Fibroblast of villous mesenchyme (primary cell): ENCODE measurements at regions not wholly inside any gene's neighbourhood (a gene's known extent, or its start where the extent isn't known, plus 50 kb on each side); places are given as distances from the start of the nearest gene placed in this dataset.

Experiments used
- DNase-seq: peaks from one replicate; pipeline ENCODE4 v3.0.0-alpha.2; 2010; ENCODE audit warnings: low read depth
- H3K4me3 ChIP-seq: 2 replicates; pipeline ENCODE4 v1.5.1; 2011; ENCODE audit warnings: low read depth, mild to moderate bottlenecking, low read length
- TF ChIP-seq, protein P1 (sequence below): IDR thresholded peaks from 2 replicates; pipeline ENCODE4 v1.5.1; 2012; ENCODE audit warnings: low read depth, mild to moderate bottlenecking, low read length; ENCODE audit not compliant: insufficient read depth

DNA sequence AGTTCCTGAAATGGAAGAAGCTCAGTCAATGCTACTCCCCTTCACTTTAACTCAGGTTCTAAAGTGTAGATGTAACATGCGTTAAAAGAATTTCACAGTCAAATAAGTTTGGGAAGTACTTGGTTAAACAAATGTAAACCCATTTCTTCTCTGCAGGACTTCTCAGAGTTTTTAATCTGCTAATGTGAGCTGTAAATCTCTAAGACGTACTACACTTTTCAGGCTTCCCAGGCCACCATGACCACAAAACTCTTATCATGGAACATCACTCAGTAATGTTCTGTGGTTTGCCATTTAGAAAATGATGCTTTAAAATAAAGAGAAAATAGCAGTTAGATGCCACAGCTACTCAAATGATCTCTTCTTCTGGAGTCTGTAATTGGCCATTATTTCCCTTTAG is 104.3 kb downstream of the HHIPL2 start:
- DNase-seq = peak; percentile 20
- no peak overlapping the region for H3K4me3 ChIP-seq
- TF ChIP-seq, protein P1, sequence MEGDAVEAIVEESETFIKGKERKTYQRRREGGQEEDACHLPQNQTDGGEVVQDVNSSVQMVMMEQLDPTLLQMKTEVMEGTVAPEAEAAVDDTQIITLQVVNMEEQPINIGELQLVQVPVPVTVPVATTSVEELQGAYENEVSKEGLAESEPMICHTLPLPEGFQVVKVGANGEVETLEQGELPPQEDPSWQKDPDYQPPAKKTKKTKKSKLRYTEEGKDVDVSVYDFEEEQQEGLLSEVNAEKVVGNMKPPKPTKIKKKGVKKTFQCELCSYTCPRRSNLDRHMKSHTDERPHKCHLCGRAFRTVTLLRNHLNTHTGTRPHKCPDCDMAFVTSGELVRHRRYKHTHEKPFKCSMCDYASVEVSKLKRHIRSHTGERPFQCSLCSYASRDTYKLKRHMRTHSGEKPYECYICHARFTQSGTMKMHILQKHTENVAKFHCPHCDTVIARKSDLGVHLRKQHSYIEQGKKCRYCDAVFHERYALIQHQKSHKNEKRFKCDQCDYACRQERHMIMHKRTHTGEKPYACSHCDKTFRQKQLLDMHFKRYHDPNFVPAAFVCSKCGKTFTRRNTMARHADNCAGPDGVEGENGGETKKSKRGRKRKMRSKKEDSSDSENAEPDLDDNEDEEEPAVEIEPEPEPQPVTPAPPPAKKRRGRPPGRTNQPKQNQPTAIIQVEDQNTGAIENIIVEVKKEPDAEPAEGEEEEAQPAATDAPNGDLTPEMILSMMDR = no peak

DNA sequence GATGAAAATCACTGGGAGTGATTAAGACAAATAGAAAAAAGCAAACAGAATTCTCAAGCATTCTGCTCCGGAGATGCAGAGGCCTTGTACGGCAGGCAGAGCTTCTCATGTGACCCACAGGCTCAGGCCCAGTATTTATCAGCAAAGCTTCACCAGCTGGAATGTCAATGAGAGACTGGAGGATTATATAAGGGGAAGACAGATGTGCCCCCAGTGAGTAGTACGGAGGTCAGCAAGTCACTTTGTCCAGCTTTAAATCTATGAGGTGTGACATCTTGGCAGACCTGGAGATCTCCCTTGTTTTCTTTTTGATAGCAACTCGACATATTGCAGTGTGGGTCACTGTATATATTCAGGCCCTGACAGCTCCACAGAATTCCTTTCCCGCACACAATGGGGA is 106.8 kb downstream of the HHIPL2 start:
- H3K4me3 ChIP-seq = no peak overlapping the region
- TF ChIP-seq, protein P1 = no peak
- DNase-seq = peak; percentile 9

DNA sequence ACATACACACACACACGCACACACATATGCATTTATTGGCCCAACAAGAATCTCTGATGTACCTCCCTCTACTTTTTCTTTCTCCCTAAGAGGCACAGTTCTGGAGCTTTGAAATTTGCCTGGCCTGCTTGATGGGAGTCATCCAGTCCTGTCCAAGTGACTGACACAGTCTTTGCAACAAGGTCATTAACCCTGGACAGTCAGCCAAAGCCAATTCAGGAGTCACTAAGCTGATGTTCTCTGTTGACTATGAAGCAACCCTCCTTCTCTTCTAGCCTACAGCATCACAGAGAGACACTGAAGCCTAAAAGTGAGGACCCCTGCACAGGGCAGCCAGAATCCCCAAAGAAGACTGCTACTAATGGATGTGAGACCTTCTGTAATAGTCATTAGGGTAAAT is 123.1 kb downstream of the HHIPL2 start:
- DNase-seq = no peak
- TF ChIP-seq, protein P1 = no peak
- H3K4me3 ChIP-seq = no peak overlapping the region

DNA sequence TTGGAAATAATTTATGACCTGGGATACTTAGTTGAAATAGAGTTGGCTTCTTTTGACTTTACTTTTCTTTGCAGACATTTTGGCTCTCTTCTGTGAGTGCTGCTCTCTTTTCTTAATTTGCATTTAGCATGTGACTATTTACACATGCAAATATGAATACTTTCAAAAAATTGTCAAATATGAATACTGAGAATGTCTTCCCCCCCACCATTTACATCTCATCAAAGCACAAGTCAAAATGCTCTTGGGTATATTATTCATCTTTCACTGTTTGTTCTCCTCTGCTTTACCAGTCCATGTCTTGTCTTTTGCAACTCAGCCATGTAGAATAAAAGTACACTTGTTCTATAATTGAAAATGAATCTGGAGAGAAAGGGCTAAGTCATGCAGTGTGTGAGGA is 126.5 kb downstream of the HHIPL2 start:
- no peak for DNase-seq
- TF ChIP-seq, protein P1 = no peak
- no peak overlapping the region for H3K4me3 ChIP-seq

DNA sequence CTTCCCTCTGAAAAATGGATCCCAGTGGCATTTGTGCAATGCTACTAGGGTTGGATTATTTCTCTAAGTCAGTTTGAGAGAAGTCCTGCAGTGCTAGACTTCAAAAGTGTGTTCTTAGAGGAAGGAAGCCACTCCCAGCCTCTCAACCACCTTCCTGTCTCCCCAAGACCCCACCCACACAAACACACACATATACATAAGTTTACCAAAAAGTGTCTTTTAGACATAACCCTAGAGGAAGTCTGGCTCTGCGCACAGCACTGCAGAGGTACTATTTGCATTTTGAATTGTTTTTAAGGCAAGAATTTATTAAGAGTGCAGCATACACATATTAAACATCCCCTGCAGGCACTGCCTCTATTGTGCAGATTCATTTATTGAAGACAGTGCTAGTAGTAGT is 127.3 kb downstream of the HHIPL2 start:
- TF ChIP-seq, protein P1 = no peak
- no peak overlapping the region for H3K4me3 ChIP-seq
- no peak for DNase-seq

DNA sequence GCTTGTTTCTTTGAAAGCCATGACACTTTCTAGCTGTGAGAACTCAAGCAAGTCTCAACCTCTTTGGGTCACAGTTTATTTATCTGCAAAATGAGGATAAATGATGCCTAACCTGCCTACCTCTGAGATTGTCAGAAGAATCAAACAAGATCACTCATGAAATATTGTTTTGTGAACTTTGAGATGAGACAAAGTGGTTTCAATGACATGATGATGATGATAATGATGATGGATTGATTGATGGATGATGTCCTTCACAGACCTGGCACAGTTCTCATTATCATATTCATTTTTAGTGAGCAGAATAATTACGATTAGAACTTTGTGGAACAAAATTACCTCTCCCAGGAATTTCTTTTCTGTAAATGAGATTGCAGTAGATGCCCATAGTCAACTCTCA is 129.2 kb downstream of the HHIPL2 start:
- H3K4me3 ChIP-seq = no peak overlapping the region
- TF ChIP-seq, protein P1 = no peak
- DNase-seq = no peak

DNA sequence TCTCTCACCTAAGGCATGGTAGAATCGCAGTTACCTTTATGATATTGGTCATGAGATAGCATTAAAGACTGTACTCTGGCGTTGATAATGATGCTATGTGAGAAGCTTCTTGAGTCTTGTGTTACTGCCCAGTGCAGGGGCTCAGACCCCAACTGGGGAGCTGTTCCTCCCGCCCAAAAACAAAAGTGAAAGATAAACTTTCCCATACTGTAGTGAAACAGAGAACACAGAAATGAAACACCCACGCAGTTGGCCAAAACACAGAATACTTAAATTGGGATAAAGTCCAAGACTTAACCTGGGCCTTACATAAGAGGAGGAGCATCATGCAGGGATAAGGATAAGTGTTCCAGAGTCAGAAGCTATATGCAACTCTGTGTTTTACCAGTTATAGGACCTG is 130.6 kb downstream of the HHIPL2 start:
- TF ChIP-seq, protein P1 = no peak
- H3K4me3 ChIP-seq = no peak overlapping the region
- DNase-seq = no peak
